PC-9 (cell line): ENCODE measurements at regions not wholly inside any gene's neighbourhood (a gene's known extent, or its start where the extent isn't known, plus 50 kb on each side); places are given as distances from the start of the nearest gene placed in this dataset.
A peak's percentile ranks its signal among the peaks of the same experiment; 100 is the strongest.

Experiments used
- BruUV-seq: library from RNA; stranded (reverse); fragments of 400-500 nt; replicated peaks from 2 replicates; lab custom pipeline; 2021; lab: Mats Ljungman, UMichigan
- CTCF ChIA-PET: fragments of 300-600 bp; sonication (Branson Sonifier 250); formaldehyde crosslinking; loops from one replicate; lab custom pipeline; 2022; ENCODE audit warnings: antibody characterized with exemption; lab: Charles Lee
- POLR2A ChIA-PET: fragments of 300-600 bp; sonication (Branson Sonifier 250); formaldehyde crosslinking; loops from one replicate; lab custom pipeline; 2022; ENCODE audit warnings: antibody characterized with exemption; ENCODE audit not compliant: unreplicated experiment; lab: Charles Lee
- DNase-seq, 2 experiments: peaks; one replicate each; pipeline versions ENCODE4 v3.0.0 to v3.0.0-alpha.2; 2015 to 2022; ENCODE audit warnings: mixed read lengths in 1 of 2
- H2AFZ ChIP-seq: fragments of 200-600 bp; sonication (generic); 2 replicates; pipeline ENCODE4 v1.8.1; 2017; ENCODE audit warnings: antibody characterized with exemption
- H3F3A ChIP-seq: fragments of 200-600 bp; sonication (generic); 2 replicates; pipeline ENCODE4 v1.8.1; 2017; ENCODE audit warnings: antibody characterized with exemption, mild to moderate bottlenecking, low read depth; ENCODE audit not compliant: insufficient read depth
- H3K27ac ChIP-seq: fragments of 200-600 bp; sonication (generic); 2 replicates; pipeline ENCODE4 v1.6.1; 2016; ENCODE audit warnings: mixed run types
- H3K27me3 ChIP-seq: fragments of 200-600 bp; sonication (generic); 2 replicates; pipeline ENCODE4 v1.6.1; 2016; ENCODE audit warnings: low read depth, mixed run types; ENCODE audit not compliant: insufficient read depth
- H3K36me3 ChIP-seq: fragments of 200-600 bp; sonication (generic); 2 replicates; pipeline ENCODE4 v1.6.1; 2016; ENCODE audit warnings: low read depth, mixed run types
- H3K4me1 ChIP-seq: fragments of 200-600 bp; sonication (generic); replicated peaks from 2 replicates; pipeline ENCODE4 v1.6.1; 2016; ENCODE audit warnings: mixed run types; ENCODE audit not compliant: insufficient read depth
- H3K4me2 ChIP-seq: fragments of 200-600 bp; sonication (generic); 2 replicates; pipeline ENCODE4 v1.6.1; 2017; ENCODE audit warnings: mixed run types
- H3K4me3 ChIP-seq: fragments of 200-600 bp; sonication (generic); 2 replicates; pipeline ENCODE4 v1.6.1; 2016; ENCODE audit warnings: mixed run types
- H3K79me2 ChIP-seq: fragments of 200-600 bp; sonication (generic); 2 replicates; pipeline ENCODE4 v1.6.1; 2017; ENCODE audit warnings: low read depth, mixed run types
- H3K9me2 ChIP-seq: fragments of 200-600 bp; sonication (generic); 2 replicates; pipeline ENCODE4 v1.8.1; 2017; ENCODE audit warnings: mild to moderate bottlenecking; ENCODE audit not compliant: insufficient read depth
- H3K9me3 ChIP-seq: fragments of 200-600 bp; sonication (generic); 2 replicates; pipeline ENCODE4 v1.8.1; 2016; ENCODE audit warnings: low read depth; ENCODE audit not compliant: insufficient read depth
- H4K20me1 ChIP-seq: fragments of 200-600 bp; sonication (generic); 2 replicates; pipeline ENCODE4 v1.8.1; 2017; ENCODE audit not compliant: insufficient read depth
- EZH2 ChIP-seq: fragments of 200-600 bp; sonication (generic); IDR thresholded peaks from 2 replicates; pipeline ENCODE4 v1.8.0; 2017; ENCODE audit warnings: antibody characterized with exemption, low read depth
- intact Hi-C: fragments of 100-400 bp; cut with micrococcal nuclease; formaldehyde crosslinking; loops from one replicate; pipeline ENCODE4 v1.10.0; 2022; ENCODE audit not compliant: unreplicated experiment
- TF ChIP-seq, protein P1 (sequence below): fragments of 200-600 bp; sonication (generic); conservative IDR thresholded peaks from 2 replicates; pipeline ENCODE4 v1.6.1; 2017; ENCODE audit warnings: mixed run types, antibody characterized with exemption, mild to moderate bottlenecking, moderate library complexity

DNA sequence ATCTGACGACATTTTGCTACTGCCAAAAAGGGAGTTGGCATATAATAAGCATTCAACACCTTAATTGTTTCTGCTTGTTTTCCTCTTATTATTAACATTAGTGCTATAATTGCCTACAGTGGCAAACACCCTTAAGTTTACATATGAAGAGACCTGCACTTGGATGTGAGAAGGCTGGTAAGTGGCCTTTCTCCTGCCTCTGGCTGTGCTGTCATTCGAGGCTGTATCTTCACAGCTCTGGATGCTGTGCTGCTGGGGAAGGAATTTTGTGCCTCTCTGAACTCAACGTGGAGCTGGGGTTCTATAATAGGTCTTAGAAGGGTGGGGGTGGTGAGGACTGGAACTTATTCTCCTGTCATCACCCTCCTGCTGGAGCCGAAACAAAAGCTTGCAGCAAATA, 385.9 kb downstream of the EMP1 start:
- H3K27ac ChIP-seq, result no peak overlapping the region
- H3K79me2 ChIP-seq, result no peaks in the 10 kb centered on the region
- H3F3A ChIP-seq, result peaks cover 9% of the 10 kb centered on the region; the same call in 1 of the 2 replicates
- intact Hi-C loops, result no loop called here
- no TSS peak for BruUV-seq
- peaks cover 12% of the 10 kb centered on the region for H3K4me1 ChIP-seq
- no peak overlapping the region for H2AFZ ChIP-seq
- CTCF ChIA-PET, result interaction anchor here (0.6 kb wide), 2 partner anchors 125 to 585 kb away, joined by 5 to 8 read pairs; no protein-coding TSS in a partner anchor
- H3K4me3 ChIP-seq, result no peak overlapping the region
- H3K9me3 ChIP-seq, result no peaks in the 10 kb centered on the region
- POLR2A ChIA-PET, result interaction anchor here (0.5 kb wide), 1 partner anchor 509 kb away, joined by 10 read pairs; no protein-coding TSS in a partner anchor
- no peaks in the 10 kb centered on the region for H4K20me1 ChIP-seq
- no peak for DNase-seq
- TF ChIP-seq, protein P1, sequence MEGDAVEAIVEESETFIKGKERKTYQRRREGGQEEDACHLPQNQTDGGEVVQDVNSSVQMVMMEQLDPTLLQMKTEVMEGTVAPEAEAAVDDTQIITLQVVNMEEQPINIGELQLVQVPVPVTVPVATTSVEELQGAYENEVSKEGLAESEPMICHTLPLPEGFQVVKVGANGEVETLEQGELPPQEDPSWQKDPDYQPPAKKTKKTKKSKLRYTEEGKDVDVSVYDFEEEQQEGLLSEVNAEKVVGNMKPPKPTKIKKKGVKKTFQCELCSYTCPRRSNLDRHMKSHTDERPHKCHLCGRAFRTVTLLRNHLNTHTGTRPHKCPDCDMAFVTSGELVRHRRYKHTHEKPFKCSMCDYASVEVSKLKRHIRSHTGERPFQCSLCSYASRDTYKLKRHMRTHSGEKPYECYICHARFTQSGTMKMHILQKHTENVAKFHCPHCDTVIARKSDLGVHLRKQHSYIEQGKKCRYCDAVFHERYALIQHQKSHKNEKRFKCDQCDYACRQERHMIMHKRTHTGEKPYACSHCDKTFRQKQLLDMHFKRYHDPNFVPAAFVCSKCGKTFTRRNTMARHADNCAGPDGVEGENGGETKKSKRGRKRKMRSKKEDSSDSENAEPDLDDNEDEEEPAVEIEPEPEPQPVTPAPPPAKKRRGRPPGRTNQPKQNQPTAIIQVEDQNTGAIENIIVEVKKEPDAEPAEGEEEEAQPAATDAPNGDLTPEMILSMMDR, result no peak
- no peak for TF ChIP-seq EZH2
- no peaks in the 10 kb centered on the region for H3K27me3 ChIP-seq
- H3K9me2 ChIP-seq, result no peaks in the 10 kb centered on the region
- no peaks in the 10 kb centered on the region for H3K36me3 ChIP-seq
- H3K4me2 ChIP-seq, result no peak overlapping the region

DNA sequence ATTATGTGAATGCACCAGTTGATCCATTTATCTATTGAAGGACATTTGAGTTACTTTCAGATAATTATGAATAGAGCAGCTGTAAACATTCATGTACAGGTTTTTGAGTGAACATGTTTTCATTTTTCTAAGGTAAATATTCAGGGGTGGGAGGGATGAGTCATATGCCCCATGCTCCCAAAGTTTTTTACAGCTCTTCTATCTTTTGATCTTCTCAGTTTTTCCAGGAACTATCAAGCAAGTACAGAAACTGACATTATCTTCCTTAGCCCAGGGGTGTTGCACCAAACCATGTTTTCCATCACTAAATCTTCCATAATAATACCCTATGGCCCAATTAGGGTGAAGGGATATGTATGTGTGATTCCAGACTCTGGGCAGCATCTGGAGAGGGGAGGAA, 384.5 kb downstream of the EMP1 start:
- no peaks in the 10 kb centered on the region for H3K36me3 ChIP-seq
- intact Hi-C loops, result no loop called here
- peak overlapping the region; percentile 31; the same call in 1 of the 2 replicates for H3K4me2 ChIP-seq
- no peak overlapping the region for H3K4me3 ChIP-seq
- 0 out of 2 replicates have a peak overlapping the region, but pooled peaks have one; percentile 21 for H3K27ac ChIP-seq
- H4K20me1 ChIP-seq, result no peaks in the 10 kb centered on the region
- no peaks in the 10 kb centered on the region for H3K79me2 ChIP-seq
- H2AFZ ChIP-seq, result no peak overlapping the region
- H3F3A ChIP-seq, result peaks cover 9% of the 10 kb centered on the region; the same call in 1 of the 2 replicates
- no peak for DNase-seq
- H3K9me3 ChIP-seq, result no peaks in the 10 kb centered on the region
- no TSS peak for BruUV-seq
- POLR2A ChIA-PET, result no interaction called here
- H3K4me1 ChIP-seq, result peaks cover 12% of the 10 kb centered on the region
- CTCF ChIA-PET, result no interaction called here
- H3K27me3 ChIP-seq, result no peaks in the 10 kb centered on the region
- no peaks in the 10 kb centered on the region for H3K9me2 ChIP-seq
- TF ChIP-seq, protein P1, result no peak
- TF ChIP-seq EZH2, result no peak

DNA sequence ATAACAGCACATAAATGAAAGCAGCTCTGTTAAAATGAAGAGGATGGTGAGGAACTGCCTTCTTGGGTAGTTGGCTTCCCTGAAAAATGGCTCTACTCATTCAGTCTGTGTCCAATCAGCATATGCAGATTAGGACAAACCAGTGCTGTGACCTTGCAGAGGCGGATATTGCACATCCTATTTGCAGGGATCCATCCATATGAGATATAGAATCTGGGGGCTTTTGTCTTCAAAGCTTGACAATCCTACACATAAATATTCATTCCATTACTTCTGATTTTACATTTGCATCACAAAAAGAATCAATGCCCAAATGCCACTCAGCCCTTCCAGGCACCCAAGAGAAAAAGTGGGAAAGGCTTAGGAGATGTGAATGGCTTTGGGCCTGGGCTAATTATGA, 383.7 kb downstream of the EMP1 start:
- POLR2A ChIA-PET, result interaction anchor here (0.6 kb wide), 1 partner anchor 384 kb away, joined by 4 read pairs; the partner anchor contains the start of gene EMP1
- no peak for DNase-seq
- H3F3A ChIP-seq, result peaks cover 9% of the 10 kb centered on the region; the same call in 1 of the 2 replicates
- H3K9me3 ChIP-seq, result no peaks in the 10 kb centered on the region
- CTCF ChIA-PET, result no interaction called here
- H3K4me2 ChIP-seq, result no peak overlapping the region
- H3K79me2 ChIP-seq, result no peaks in the 10 kb centered on the region
- H3K4me1 ChIP-seq, result peaks cover 12% of the 10 kb centered on the region
- H3K4me3 ChIP-seq, result no peak overlapping the region
- no peaks in the 10 kb centered on the region for H3K27me3 ChIP-seq
- BruUV-seq, result no TSS peak
- intact Hi-C loops, result no loop called here
- TF ChIP-seq, protein P1, result no peak
- no peak for TF ChIP-seq EZH2
- no peaks in the 10 kb centered on the region for H4K20me1 ChIP-seq
- no peaks in the 10 kb centered on the region for H3K9me2 ChIP-seq
- no peaks in the 10 kb centered on the region for H3K36me3 ChIP-seq
- no peak overlapping the region for H3K27ac ChIP-seq
- H2AFZ ChIP-seq, result no peak overlapping the region
